ENCODE measurements at regions not wholly inside any gene's neighbourhood (a gene's known extent, or its start where the extent isn't known, plus 50 kb on each side); places are given as distances from the start of the nearest gene placed in this dataset.

DNA sequence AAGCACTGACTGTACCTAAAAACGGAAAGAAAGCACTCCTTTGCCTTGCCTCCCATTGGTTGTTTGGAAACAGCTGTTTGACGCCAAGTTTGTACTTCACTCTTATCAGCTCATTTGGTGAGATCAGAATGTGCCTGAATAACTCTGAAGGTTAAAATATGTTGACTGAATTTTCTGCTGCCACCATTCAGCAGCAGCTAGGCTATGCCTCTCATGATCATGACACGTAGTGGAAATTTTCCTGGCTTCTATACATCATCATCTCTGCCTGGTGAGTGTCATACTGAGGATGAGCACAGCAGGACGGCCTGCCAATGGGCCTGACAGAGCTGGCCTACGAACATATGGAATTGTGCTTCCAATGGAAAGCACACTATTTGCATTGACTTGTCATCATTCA lies 704.9 kb upstream of the CITED2 start:
- no peak for TF ChIP-seq POLR2A (IDR thresholded peaks at IDR 0.05)
- TF ChIP-seq, protein P1, sequence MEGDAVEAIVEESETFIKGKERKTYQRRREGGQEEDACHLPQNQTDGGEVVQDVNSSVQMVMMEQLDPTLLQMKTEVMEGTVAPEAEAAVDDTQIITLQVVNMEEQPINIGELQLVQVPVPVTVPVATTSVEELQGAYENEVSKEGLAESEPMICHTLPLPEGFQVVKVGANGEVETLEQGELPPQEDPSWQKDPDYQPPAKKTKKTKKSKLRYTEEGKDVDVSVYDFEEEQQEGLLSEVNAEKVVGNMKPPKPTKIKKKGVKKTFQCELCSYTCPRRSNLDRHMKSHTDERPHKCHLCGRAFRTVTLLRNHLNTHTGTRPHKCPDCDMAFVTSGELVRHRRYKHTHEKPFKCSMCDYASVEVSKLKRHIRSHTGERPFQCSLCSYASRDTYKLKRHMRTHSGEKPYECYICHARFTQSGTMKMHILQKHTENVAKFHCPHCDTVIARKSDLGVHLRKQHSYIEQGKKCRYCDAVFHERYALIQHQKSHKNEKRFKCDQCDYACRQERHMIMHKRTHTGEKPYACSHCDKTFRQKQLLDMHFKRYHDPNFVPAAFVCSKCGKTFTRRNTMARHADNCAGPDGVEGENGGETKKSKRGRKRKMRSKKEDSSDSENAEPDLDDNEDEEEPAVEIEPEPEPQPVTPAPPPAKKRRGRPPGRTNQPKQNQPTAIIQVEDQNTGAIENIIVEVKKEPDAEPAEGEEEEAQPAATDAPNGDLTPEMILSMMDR (IDR thresholded peaks at IDR 0.05), result no peak
